SK-N-MC (cell line): ENCODE measurements at regions not wholly inside any gene's neighbourhood (a gene's known extent, or its start where the extent isn't known, plus 50 kb on each side); places are given as distances from the start of the nearest gene placed in this dataset.

Source experiments
- EZH2 ChIP-seq: fragments of 200-600 bp; sonication (generic); IDR thresholded peaks from one replicate; pipeline ENCODE4 v1.6.1; 2017; ENCODE audit warnings: antibody characterized with exemption
- FOXP2 ChIP-seq: optimal IDR thresholded peaks from 2 replicates; pipeline ENCODE3; 2011; ENCODE audit warnings: mild to moderate bottlenecking, moderate library complexity; ENCODE audit not compliant: insufficient read depth; ENCODE audit errors: extremely low read length, control extremely low read depth
- POLR2AphosphoS5 ChIP-seq: IDR thresholded peaks from 2 replicates; pipeline ENCODE4 v1.6.1; 2012; ENCODE audit warnings: mild to moderate bottlenecking, low read depth, low read length, borderline replicate concordance

DNA sequence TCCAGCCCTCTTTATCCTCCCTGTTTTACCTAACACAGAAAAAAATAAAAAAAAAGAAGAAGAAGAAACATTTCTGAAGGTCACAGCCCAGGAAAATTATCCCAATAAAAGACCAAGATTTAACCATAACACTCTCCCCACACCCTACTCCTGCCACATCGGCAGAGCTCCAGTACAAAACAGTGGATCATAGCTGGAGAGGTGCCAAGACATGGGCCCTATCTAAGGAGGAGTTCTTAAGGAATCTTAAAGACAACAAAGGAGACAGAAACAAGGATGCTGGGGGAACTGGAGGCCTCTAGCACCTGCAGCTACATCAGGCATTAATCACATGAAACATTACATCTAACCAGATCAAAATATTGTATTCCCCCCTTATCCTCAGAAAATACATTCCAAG is 432.8 kb downstream of the MATN1 start:
- TF ChIP-seq POLR2AphosphoS5 (no peak), EZH2 (no peak), FOXP2 (no peak)
